A549 (cell line): ENCODE measurements at regions not wholly inside any gene's neighbourhood (a gene's known extent, or its start where the extent isn't known, plus 50 kb on each side); places are given as distances from the start of the nearest gene placed in this dataset.

ENCODE experiments used
- CEBPB ChIP-seq, 2 experiments: fragments of >200 bp in 1 of 2; sonication (Bioruptor Twin) in 1 of 2; formaldehyde crosslinking in 1 of 2; IDR thresholded peaks; 2 replicates each; pipeline ENCODE4 v1.6.1; 2012 to 2016
- CTCF ChIP-seq: fragments of >200 bp; sonication (Bioruptor Twin); formaldehyde crosslinking; IDR thresholded peaks from 3 replicates; pipeline ENCODE4 v1.5.1; 2016
- EP300 ChIP-seq, 2 experiments: fragments of >200 bp; sonication (Bioruptor Twin); formaldehyde crosslinking; IDR thresholded peaks; 2 replicates in 1 of 2; 3 replicates in 1 of 2; pipeline ENCODE4 v1.6.1; 2016 to 2017
- HDAC2 ChIP-seq: fragments of 200-600 bp; sonication (generic); IDR thresholded peaks from 2 replicates; pipeline ENCODE4 v1.6.1; 2016
- JUNB ChIP-seq: fragments of >200 bp; sonication (Bioruptor Twin); formaldehyde crosslinking; IDR thresholded peaks from 2 replicates; pipeline ENCODE4 v1.6.1; 2016
- MAX ChIP-seq: IDR thresholded peaks from 2 replicates; pipeline ENCODE4 v1.6.1; 2012
- PBX3 ChIP-seq: IDR thresholded peaks from 2 replicates; pipeline ENCODE4 v1.6.1; 2012
- PHF8 ChIP-seq: fragments of 200-600 bp; sonication (generic); IDR thresholded peaks from 2 replicates; pipeline ENCODE4 v1.6.1; 2016; ENCODE audit warnings: low read depth, mild to moderate bottlenecking, antibody characterized with exemption, moderate library complexity, borderline replicate concordance
- POLR2A ChIP-seq: IDR thresholded peaks from 2 replicates; pipeline ENCODE4 v1.6.1; 2012; ENCODE audit warnings: mild to moderate bottlenecking, low read length
- REST ChIP-seq: fragments of 200-600 bp; sonication (generic); IDR thresholded peaks from 2 replicates; pipeline ENCODE4 v1.6.1; 2016; ENCODE audit warnings: antibody characterized with exemption, mild to moderate bottlenecking, moderate library complexity
- SMC3 ChIP-seq: fragments of >200 bp; sonication (Bioruptor Twin); formaldehyde crosslinking; IDR thresholded peaks from 3 replicates; pipeline ENCODE4 v1.6.1; 2018; ENCODE audit warnings: inconsistent platforms

- TF ChIP-seq HDAC2 (no peak), REST (no peak), MAX (no peak), CTCF (no peak), PBX3 (no peak), POLR2A (no peak), SMC3 (no peak), EP300 (IDR thresholded peaks at IDR 0.05) (no peak), JUNB (no peak), CEBPB (IDR thresholded peaks at IDR 0.05) (no peak), PHF8 (no peak)
These were observed 55.0 kb upstream of the DTNA start for GRCh38 chr18:34655131-34655530.
